ENCODE measurements at regions not wholly inside any gene's neighbourhood (a gene's known extent, or its start where the extent isn't known, plus 50 kb on each side); places are given as distances from the start of the nearest gene placed in this dataset.

- TF ChIP-seq CTCF (IDR thresholded peaks at IDR 0.05) (no peak), POLR2A (IDR thresholded peaks at IDR 0.05) (no peak)
Observed at GRCh38 chr10:29780639-29781038, 145.9 kb upstream of the SVIL start.
